Neutrophil (primary cell): ENCODE measurements at regions not wholly inside any gene's neighbourhood (a gene's known extent, or its start where the extent isn't known, plus 50 kb on each side); places are given as distances from the start of the nearest gene placed in this dataset.

ENCODE experiments used
- H3K27ac ChIP-seq: fragments of 200-600 bp; sonication (generic); 2 replicates; pipeline ENCODE4 v1.5.1; 2016; ENCODE audit warnings: mild to moderate bottlenecking, moderate library complexity
- H3K27me3 ChIP-seq: fragments of 200-600 bp; sonication (generic); 2 replicates; pipeline ENCODE4 v1.6.0; 2016; ENCODE audit warnings: mild to moderate bottlenecking
- H3K36me3 ChIP-seq: fragments of 200-600 bp; sonication (generic); 2 replicates; pipeline ENCODE4 v1.5.1; 2017
- H3K4me1 ChIP-seq, 2 experiments: fragments of 200-600 bp in 1 of 2; sonication (generic) in 1 of 2; 1 replicate in 1 of 2; 2 replicates in 1 of 2; pipeline versions ENCODE4 v1.5.1 to v1.6.1; 2013 to 2016; ENCODE audit warnings: low read depth in 1 of 2, low read length in 1 of 2, mild to moderate bottlenecking in 1 of 2, moderate library complexity in 1 of 2; ENCODE audit not compliant: control insufficient read depth in 1 of 2, insufficient read depth in 1 of 2
- H3K4me3 ChIP-seq, 2 experiments: fragments of 200-600 bp in 1 of 2; sonication (generic) in 1 of 2; 1 replicate in 1 of 2; 2 replicates in 1 of 2; pipeline ENCODE4 v1.5.1; 2013 to 2016; ENCODE audit warnings: low read depth in 1 of 2, low read length in 1 of 2, mild to moderate bottlenecking in 1 of 2, moderate library complexity in 1 of 2
- H3K9me3 ChIP-seq: fragments of 200-600 bp; sonication (generic); 2 replicates; pipeline ENCODE4 v1.5.1; 2016
- TF ChIP-seq, protein P1 (sequence below): fragments of 200-600 bp; sonication (generic); IDR thresholded peaks from 2 replicates; pipeline ENCODE4 v1.5.1; 2016; ENCODE audit warnings: antibody characterized with exemption

DNA sequence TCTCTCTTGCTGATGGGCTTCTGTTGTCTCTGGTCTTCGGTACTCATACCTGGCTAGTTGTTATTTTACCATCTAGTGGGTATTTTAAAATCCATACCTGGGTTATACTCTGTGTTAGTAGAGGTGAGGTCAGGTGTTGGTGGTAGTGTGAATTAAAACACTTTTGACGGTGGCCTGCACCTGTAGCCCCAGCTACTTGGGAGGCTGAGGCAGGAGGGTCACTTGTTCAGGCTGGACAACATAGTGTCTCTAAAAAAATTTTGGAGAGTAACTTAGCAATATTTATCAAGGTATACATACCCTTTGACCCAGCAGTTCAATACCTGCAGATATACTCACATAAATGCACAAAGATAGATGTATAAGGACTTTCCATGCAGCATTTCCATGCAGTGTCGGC lies 55.4 kb downstream of the GSX1 start:
- no peaks in the 10 kb centered on the region for H3K4me1 ChIP-seq
- no peaks in the 10 kb centered on the region for H3K9me3 ChIP-seq
- TF ChIP-seq, protein P1, sequence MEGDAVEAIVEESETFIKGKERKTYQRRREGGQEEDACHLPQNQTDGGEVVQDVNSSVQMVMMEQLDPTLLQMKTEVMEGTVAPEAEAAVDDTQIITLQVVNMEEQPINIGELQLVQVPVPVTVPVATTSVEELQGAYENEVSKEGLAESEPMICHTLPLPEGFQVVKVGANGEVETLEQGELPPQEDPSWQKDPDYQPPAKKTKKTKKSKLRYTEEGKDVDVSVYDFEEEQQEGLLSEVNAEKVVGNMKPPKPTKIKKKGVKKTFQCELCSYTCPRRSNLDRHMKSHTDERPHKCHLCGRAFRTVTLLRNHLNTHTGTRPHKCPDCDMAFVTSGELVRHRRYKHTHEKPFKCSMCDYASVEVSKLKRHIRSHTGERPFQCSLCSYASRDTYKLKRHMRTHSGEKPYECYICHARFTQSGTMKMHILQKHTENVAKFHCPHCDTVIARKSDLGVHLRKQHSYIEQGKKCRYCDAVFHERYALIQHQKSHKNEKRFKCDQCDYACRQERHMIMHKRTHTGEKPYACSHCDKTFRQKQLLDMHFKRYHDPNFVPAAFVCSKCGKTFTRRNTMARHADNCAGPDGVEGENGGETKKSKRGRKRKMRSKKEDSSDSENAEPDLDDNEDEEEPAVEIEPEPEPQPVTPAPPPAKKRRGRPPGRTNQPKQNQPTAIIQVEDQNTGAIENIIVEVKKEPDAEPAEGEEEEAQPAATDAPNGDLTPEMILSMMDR: no peak
- no peak overlapping the region for H3K27ac ChIP-seq
- H3K27me3 ChIP-seq: peaks cover 92% of the 10 kb centered on the region
- H3K36me3 ChIP-seq: no peaks in the 10 kb centered on the region
- H3K4me3 ChIP-seq: no peak overlapping the region

DNA sequence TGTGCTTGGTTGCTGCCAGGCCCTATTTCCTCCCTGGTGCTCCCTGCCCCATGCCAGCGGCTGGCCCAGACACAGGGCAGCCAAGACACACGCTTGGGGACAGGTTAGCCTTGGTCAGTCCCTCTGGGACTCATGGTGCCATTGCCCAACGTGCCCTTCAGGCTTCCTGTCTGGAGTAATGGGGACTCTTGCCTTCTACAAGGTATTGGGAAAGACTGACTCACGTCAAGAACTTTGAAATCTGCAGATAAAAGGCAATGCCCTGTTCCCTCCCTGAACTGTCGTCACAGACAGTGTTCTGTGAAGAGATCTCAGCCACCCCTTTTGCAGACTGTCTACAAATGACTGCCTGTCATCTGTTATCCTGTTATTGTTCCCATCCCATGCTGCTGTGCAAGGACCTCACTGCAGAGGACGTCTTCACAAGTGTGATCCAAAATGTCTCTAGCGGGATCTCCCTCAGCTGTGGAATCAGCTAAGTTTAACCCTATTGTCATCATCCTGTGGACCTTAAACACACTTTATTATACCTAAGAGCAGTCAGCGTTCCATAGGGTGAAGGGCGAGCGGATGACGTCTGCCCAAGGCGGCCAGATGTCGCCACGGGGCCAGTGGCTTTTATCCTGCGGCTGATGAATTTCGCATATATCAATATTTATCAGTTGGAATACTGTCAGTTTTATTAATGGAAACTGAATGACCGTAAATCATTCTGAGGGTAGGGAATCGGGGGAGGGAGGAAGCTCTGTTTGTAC lies 59.0 kb downstream of the GSX1 start:
- no peaks in the 10 kb centered on the region for H3K4me1 ChIP-seq
- peaks cover 81% of the 10 kb centered on the region for H3K27me3 ChIP-seq
- no peak overlapping the region for H3K4me3 ChIP-seq
- H3K36me3 ChIP-seq: no peaks in the 10 kb centered on the region
- TF ChIP-seq, protein P1: no peak
- no peak overlapping the region for H3K27ac ChIP-seq
- H3K9me3 ChIP-seq: no peaks in the 10 kb centered on the region

DNA sequence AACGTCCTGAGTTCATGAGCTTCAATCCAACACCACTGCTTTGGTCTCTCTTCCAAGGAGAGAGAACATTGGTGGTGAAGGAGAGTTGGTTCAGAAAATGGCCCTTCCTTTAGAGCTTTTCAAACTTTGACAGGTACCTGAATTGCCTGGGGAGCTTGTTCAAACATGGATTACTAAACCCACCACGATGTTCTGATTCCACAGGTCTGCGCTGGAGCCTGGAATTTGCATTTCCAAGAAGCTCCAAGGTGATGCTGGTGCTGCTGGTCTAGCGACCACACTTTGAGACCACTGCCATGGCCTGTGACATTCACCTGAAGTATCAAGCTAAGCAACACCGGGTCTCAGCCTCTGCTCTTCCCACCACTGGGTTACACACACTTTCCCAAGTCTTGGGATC lies 60.2 kb downstream of the GSX1 start:
- Histone ChIP-seq H3K4me1 (no peaks in the 10 kb centered on the region), H3K9me3 (no peaks in the 10 kb centered on the region), H3K27me3 (peaks cover 79% of the 10 kb centered on the region), H3K36me3 (no peaks in the 10 kb centered on the region), H3K4me3 (no peak overlapping the region), H3K27ac (no peak overlapping the region)
- TF ChIP-seq, protein P1: no peak

DNA sequence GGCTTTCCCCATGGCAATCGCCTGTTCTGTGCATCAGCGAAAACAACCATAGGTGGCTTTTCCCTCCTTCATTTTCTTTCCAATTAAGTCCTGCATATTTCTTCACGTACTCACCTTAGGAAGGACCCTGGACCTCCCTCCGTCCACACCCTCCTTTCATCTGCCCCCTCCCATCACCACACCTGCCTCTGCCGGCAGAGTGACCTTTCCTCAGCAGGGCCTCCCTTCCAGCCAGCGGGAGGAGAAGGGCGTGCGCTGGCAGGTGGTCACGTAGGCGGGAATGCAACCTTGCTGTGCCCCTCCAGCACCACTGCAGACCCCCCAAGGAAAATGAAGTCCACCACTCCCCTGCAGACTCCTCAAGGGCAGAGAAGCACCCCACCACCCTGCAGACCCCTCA lies 61.1 kb downstream of the GSX1 start:
- Histone ChIP-seq H3K36me3 (no peaks in the 10 kb centered on the region), H3K9me3 (no peaks in the 10 kb centered on the region), H3K4me3 (no peak overlapping the region), H3K27ac (no peak overlapping the region), H3K4me1 (no peaks in the 10 kb centered on the region), H3K27me3 (peaks cover 79% of the 10 kb centered on the region)
- TF ChIP-seq, protein P1: no peak

DNA sequence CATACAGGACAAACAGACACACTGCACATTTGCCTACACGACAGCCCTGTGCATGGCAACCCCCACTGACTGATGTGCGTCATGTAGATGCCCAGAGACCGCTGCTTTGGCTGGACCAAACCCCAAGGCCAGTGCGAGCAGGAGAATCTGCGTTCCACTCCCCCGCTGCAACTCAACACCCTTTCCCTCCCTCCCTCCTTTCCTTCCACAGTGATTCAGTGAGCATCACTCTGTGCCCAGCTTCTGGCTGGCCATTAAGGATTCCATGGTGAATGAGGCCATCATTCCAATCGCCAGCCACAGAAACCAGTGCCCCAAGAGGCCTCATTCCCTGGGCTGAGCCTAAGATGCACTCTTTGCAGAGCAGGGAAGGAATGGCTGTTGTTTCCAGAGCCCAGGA lies 61.6 kb downstream of the GSX1 start:
- TF ChIP-seq, protein P1: no peak
- H3K36me3 ChIP-seq: no peaks in the 10 kb centered on the region
- H3K4me3 ChIP-seq: no peak overlapping the region
- H3K9me3 ChIP-seq: no peaks in the 10 kb centered on the region
- H3K27ac ChIP-seq: no peak overlapping the region
- no peaks in the 10 kb centered on the region for H3K4me1 ChIP-seq
- H3K27me3 ChIP-seq: peaks cover 80% of the 10 kb centered on the region
